IMR-90 (cell line): ENCODE measurements at regions not wholly inside any gene's neighbourhood (a gene's known extent, or its start where the extent isn't known, plus 50 kb on each side); places are given as distances from the start of the nearest gene placed in this dataset.

ENCODE experiments used
- BHLHE40 ChIP-seq: fragments of 150-350 bp; IDR thresholded peaks from 2 replicates; pipeline ENCODE4 v1.6.1; 2016; ENCODE audit warnings: mild to moderate bottlenecking, low read depth, low read length
- CEBPB ChIP-seq: IDR thresholded peaks from 2 replicates; pipeline ENCODE4 v1.6.1; 2012; ENCODE audit warnings: low read depth, low read length, improper control_type of control experiment
- CTCF ChIP-seq: conservative IDR thresholded peaks from 2 replicates; pipeline ENCODE4 v1.5.1; 2012; ENCODE audit warnings: mild to moderate bottlenecking, low read depth, low read length, improper control_type of control experiment
- ELK1 ChIP-seq: fragments of 150-350 bp; IDR thresholded peaks from 2 replicates; pipeline ENCODE4 v1.6.1; 2016; ENCODE audit warnings: low read depth, mild to moderate bottlenecking, low read length, moderate library complexity, borderline replicate concordance
- FOS ChIP-seq: fragments of 150-350 bp; IDR thresholded peaks from 2 replicates; pipeline ENCODE4 v1.6.1; 2016; ENCODE audit warnings: low read depth, low read length
- MAFK ChIP-seq: IDR thresholded peaks from 2 replicates; pipeline ENCODE4 v1.6.1; 2012; ENCODE audit warnings: low read depth, low read length, improper control_type of control experiment
- MXI1 ChIP-seq: IDR thresholded peaks from 2 replicates; pipeline ENCODE4 v1.6.1; 2012; ENCODE audit warnings: low read depth, mild to moderate bottlenecking, low read length, moderate library complexity, borderline replicate concordance
- NFE2L2 ChIP-seq: fragments of 150-350 bp; IDR thresholded peaks from 2 replicates; pipeline ENCODE4 v1.6.1; 2016; ENCODE audit warnings: low read depth, mild to moderate bottlenecking, low read length
- POLR2A ChIP-seq: IDR thresholded peaks from 2 replicates; pipeline ENCODE4 v1.6.1; 2012; ENCODE audit warnings: mild to moderate bottlenecking, low read depth, low read length
- RAD21 ChIP-seq: IDR thresholded peaks from 2 replicates; pipeline ENCODE4 v1.6.1; 2012; ENCODE audit warnings: low read length, improper control_type of control experiment
- RCOR1 ChIP-seq: IDR thresholded peaks from 2 replicates; pipeline ENCODE4 v1.6.1; 2012; ENCODE audit warnings: mild to moderate bottlenecking, low read length, improper control_type of control experiment; ENCODE audit not compliant: insufficient replicate concordance
- RFX5 ChIP-seq: IDR thresholded peaks from 2 replicates; pipeline ENCODE4 v1.8.0; 2012; ENCODE audit warnings: low read depth, mild to moderate bottlenecking, low read length, moderate library complexity
- SMC3 ChIP-seq: fragments of 150-350 bp; IDR thresholded peaks from 2 replicates; pipeline ENCODE4 v1.6.1; 2016; ENCODE audit warnings: low read depth, mild to moderate bottlenecking, antibody characterized with exemption, low read length, moderate library complexity
- USF2 ChIP-seq: fragments of 150-350 bp; IDR thresholded peaks from 2 replicates; pipeline ENCODE4 v1.6.1; 2017; ENCODE audit warnings: mild to moderate bottlenecking, antibody characterized with exemption, low read length, low read depth

GRCh38 chr10:28243923-28244322, 58.9 kb downstream of the MPP7 start:
- TF ChIP-seq CTCF (no peak), RCOR1 (no peak), RFX5 (no peak), FOS (no peak), BHLHE40 (no peak), USF2 (no peak), MAFK (no peak), MXI1 (no peak), SMC3 (no peak), POLR2A (no peak), NFE2L2 (no peak), ELK1 (no peak), RAD21 (no peak), CEBPB (no peak)
